A549 (cell line): ENCODE measurements at regions not wholly inside any gene's neighbourhood (a gene's known extent, or its start where the extent isn't known, plus 50 kb on each side); places are given as distances from the start of the nearest gene placed in this dataset.

Source experiments
- ATAC-seq, 2 experiments: fragments of 200-7000 bp in 1 of 2; fragments of >200 bp in 1 of 2; cut with Nextera tagmentation in 1 of 2; cut with Tn5 transposase in 1 of 2; 3 replicates each; pipeline versions ENCODE4 v1.8.0 to v1.9.1; 2018 to 2020; ENCODE audit warnings: mild to moderate bottlenecking in 1 of 2, moderate library complexity in 1 of 2
- CTCF ChIA-PET: fragments of 300-600 bp; sonication (Branson Sonifier 250); formaldehyde crosslinking; extraction: SDS; loops from one replicate; lab custom pipeline; 2021; ENCODE audit warnings: antibody characterized with exemption, inconsistent platforms; lab: Yijun Ruan, JAX
- POLR2A ChIA-PET: fragments of 350-600 bp; formaldehyde crosslinking; extraction: SDS; loops from one replicate; lab custom pipeline; 2021; ENCODE audit warnings: antibody characterized with exemption, inconsistent platforms; lab: Yijun Ruan, JAX
- DNase-seq, 2 experiments: peaks; one replicate each; pipeline versions ENCODE4 v3.0.0 to v3.0.0-alpha.2; 2011 to 2016; ENCODE audit warnings: low read depth in 1 of 2, low spot score in 1 of 2
- FAIRE-seq: peaks from 2 replicates; lab custom pipeline; 2011; peaks lifted over from hg19 to GRCh38; lab: Jason Lieb, UNC
- H3K27ac ChIP-seq, 2 experiments: fragments of >200 bp; sonication (Bioruptor Twin); formaldehyde crosslinking; 3 replicates each; pipeline ENCODE4 v1.5.1; 2016 to 2017
- H3K4me1 ChIP-seq: fragments of >200 bp; sonication (Bioruptor Twin); formaldehyde crosslinking; 3 replicates; pipeline ENCODE4 v1.6.1; 2016
- H3K4me2 ChIP-seq: fragments of >200 bp; sonication (Bioruptor Twin); formaldehyde crosslinking; 3 replicates; pipeline ENCODE4 v1.6.1; 2016
- H3K4me3 ChIP-seq: fragments of >200 bp; sonication (Bioruptor Twin); formaldehyde crosslinking; 3 replicates; pipeline ENCODE4 v1.5.1; 2016
- H3K9me3 ChIP-seq: fragments of >200 bp; sonication (Bioruptor Twin); formaldehyde crosslinking; 3 replicates; pipeline ENCODE4 v1.6.1; 2016
- ATOH8 ChIP-seq: fragments of 250-450 bp; sonication (Bioruptor Pico); IDR thresholded peaks from 2 replicates; pipeline ENCODE4 v1.5.0; 2020; ENCODE audit warnings: low read depth, mild to moderate bottlenecking, moderate library complexity
- CBX2 ChIP-seq: fragments of 200-600 bp; sonication (generic); IDR thresholded peaks from 2 replicates; pipeline ENCODE4 v1.6.1; 2016; ENCODE audit warnings: low read depth, mild to moderate bottlenecking, borderline replicate concordance
- CHD2 ChIP-seq: fragments of 150-350 bp; IDR thresholded peaks from 2 replicates; pipeline ENCODE4 v1.6.1; 2014; ENCODE audit warnings: low read length; ENCODE audit not compliant: partially characterized antibody
- CTCF ChIP-seq: fragments of >200 bp; sonication (Bioruptor Twin); formaldehyde crosslinking; IDR thresholded peaks from 3 replicates; pipeline ENCODE4 v1.5.1; 2016
- E2F6 ChIP-seq: IDR thresholded peaks from 2 replicates; pipeline ENCODE4 v1.6.1; 2012; ENCODE audit warnings: low read depth, borderline replicate concordance
- ESRRA ChIP-seq: fragments of 150-350 bp; IDR thresholded peaks from 2 replicates; pipeline ENCODE4 v1.6.1; 2014; ENCODE audit warnings: mild to moderate bottlenecking, low read length, borderline replicate concordance
- GATA3 ChIP-seq: IDR thresholded peaks from 2 replicates; pipeline ENCODE4 v1.6.1; 2012; ENCODE audit warnings: borderline replicate concordance
- HDAC2 ChIP-seq: fragments of 200-600 bp; sonication (generic); IDR thresholded peaks from 2 replicates; pipeline ENCODE4 v1.6.1; 2016
- HEYL ChIP-seq: fragments of 250-450 bp; sonication (Bioruptor Pico); IDR thresholded peaks from 2 replicates; pipeline ENCODE4 v1.8.0; 2021; ENCODE audit warnings: mild to moderate bottlenecking, moderate library complexity
- HMGXB4 ChIP-seq: fragments of 250-450 bp; sonication (Bioruptor Pico); IDR thresholded peaks from 2 replicates; pipeline ENCODE4 v1.5.0; 2021; ENCODE audit warnings: mild to moderate bottlenecking, moderate library complexity, borderline replicate concordance
- HOXB13 ChIP-seq: fragments of 250-450 bp; sonication (Bioruptor Pico); IDR thresholded peaks from 2 replicates; pipeline ENCODE4 v1.5.0; 2020; ENCODE audit warnings: low read depth, mild to moderate bottlenecking, moderate library complexity
- KDM1A ChIP-seq: fragments of 200-600 bp; sonication (generic); IDR thresholded peaks from 2 replicates; pipeline ENCODE4 v1.6.1; 2016; ENCODE audit warnings: low read depth, mild to moderate bottlenecking
- MAX ChIP-seq: IDR thresholded peaks from 2 replicates; pipeline ENCODE4 v1.6.1; 2012
- MAZ ChIP-seq: fragments of 150-350 bp; IDR thresholded peaks from 2 replicates; pipeline ENCODE4 v1.6.1; 2014; ENCODE audit warnings: antibody characterized with exemption, low read depth, low read length, borderline replicate concordance
- MYC ChIP-seq: IDR thresholded peaks from 2 replicates; pipeline ENCODE4 v1.6.1; 2012; ENCODE audit warnings: mild to moderate bottlenecking, inconsistent platforms, low read length, improper control_type of control experiment, borderline replicate concordance
- NPAS2 ChIP-seq: fragments of 250-450 bp; sonication (Bioruptor Pico); IDR thresholded peaks from 2 replicates; pipeline ENCODE4 v1.8.0; 2022; ENCODE audit warnings: mild to moderate bottlenecking, moderate library complexity, borderline replicate concordance
- NR3C1 ChIP-seq: fragments of >200 bp; sonication (Bioruptor Twin); formaldehyde crosslinking; IDR thresholded peaks from 3 replicates; pipeline ENCODE4 v1.6.1; 2017
- PHF8 ChIP-seq: fragments of 200-600 bp; sonication (generic); IDR thresholded peaks from 2 replicates; pipeline ENCODE4 v1.6.1; 2016; ENCODE audit warnings: low read depth, mild to moderate bottlenecking, antibody characterized with exemption, moderate library complexity, borderline replicate concordance
- POLR2A ChIP-seq: IDR thresholded peaks from 2 replicates; pipeline ENCODE4 v1.6.1; 2012; ENCODE audit warnings: mild to moderate bottlenecking, low read length
- POLR2AphosphoS2 ChIP-seq: conservative IDR thresholded peaks from 2 replicates; pipeline ENCODE4 v1.6.1; 2012; ENCODE audit warnings: low read length, improper control_type of control experiment, inconsistent platforms
- RNF2 ChIP-seq: fragments of 200-600 bp; sonication (generic); IDR thresholded peaks from 2 replicates; pipeline ENCODE4 v1.6.1; 2016; ENCODE audit warnings: low read depth, mild to moderate bottlenecking, antibody characterized with exemption, moderate library complexity, borderline replicate concordance
- SREBF2 ChIP-seq: fragments of 450-650 bp; IDR thresholded peaks from 2 replicates; pipeline ENCODE4 v1.6.1; 2014; ENCODE audit warnings: mild to moderate bottlenecking, moderate library complexity
- ZC3H11A ChIP-seq: fragments of 450-650 bp; IDR thresholded peaks from 2 replicates; pipeline ENCODE4 v1.6.1; 2014; ENCODE audit warnings: antibody characterized with exemption, mild to moderate bottlenecking
- ZNF302 ChIP-seq: fragments of 250-450 bp; sonication (Bioruptor Pico); IDR thresholded peaks from 2 replicates; pipeline ENCODE4 v1.9.0; 2021; ENCODE audit warnings: inconsistent platforms, mild to moderate bottlenecking, moderate library complexity
- ZSCAN20 ChIP-seq: fragments of 250-450 bp; sonication (Bioruptor Pico); IDR thresholded peaks from 2 replicates; pipeline ENCODE4 v1.8.0; 2022; ENCODE audit warnings: mild to moderate bottlenecking, moderate library complexity
- WGBS: methylation state at CpG from one replicate; pipeline ENCODE4 v1.1.6; 2017; ENCODE audit errors: missing lambda C conversion rate; 5-methylcytosine and 5-hydroxymethylcytosine counted together

GRCh38 chr13:26980099-26981031 is 191.2 kb downstream of the USP12 start:
- no peak overlapping the region for H3K4me3 ChIP-seq
- no peaks in the 10 kb centered on the region for H3K9me3 ChIP-seq
- TF ChIP-seq POLR2AphosphoS2 (no peak), GATA3 (no peak), E2F6 (no peak), CHD2 (no peak), HOXB13 (CRISPR knock-in tag) (no peak)
- H3K4me1 ChIP-seq, result peaks cover 27% of the 10 kb centered on the region
- no peak for FAIRE-seq
- ChIA-PET POLR2A (no interaction called here), CTCF (interaction anchor here (0.9 to 12.8 kb wide), 4 partner anchors 9 to 380 kb away, joined by 3 to 220 read pairs (median 4); partner anchors contain the start of gene RPL21)
- no peak for DNase-seq
- ATAC-seq, result no peak
- 90% methylated on average over 18 of the region's 18 CpGs for WGBS
- no peak overlapping the region for H3K4me2 ChIP-seq
- peak overlapping the region in 1 of 2 experiments; percentile 48; a peak in 2 of 6 replicates for H3K27ac ChIP-seq

GRCh38 chr13:26979334-26979733 is 192.3 kb downstream of the USP12 start:
- no peaks in the 10 kb centered on the region for H3K9me3 ChIP-seq
- TF ChIP-seq ZNF302 (CRISPR knock-in tag), result no peak
- no peak for TF ChIP-seq POLR2A
- TF ChIP-seq ZSCAN20 (CRISPR knock-in tag), result no peak
- TF ChIP-seq NPAS2 (CRISPR knock-in tag), result no peak
- TF ChIP-seq MAX, result no peak
- no peak for TF ChIP-seq ATOH8 (CRISPR knock-in tag)
- no peak for TF ChIP-seq CBX2
- no peak for TF ChIP-seq HEYL (CRISPR knock-in tag)
- no peak for TF ChIP-seq MAZ
- TF ChIP-seq HDAC2, result no peak
- H3K4me1 ChIP-seq, result peaks cover 19% of the 10 kb centered on the region
- DNase-seq (no peak), ATAC-seq (no peak), FAIRE-seq (no peak)
- WGBS, result 94% methylated on average over 2 of the region's 8 CpGs
- ChIA-PET CTCF (interaction anchor here (0.6 to 12.8 kb wide), 3 partner anchors 18 to 381 kb away, joined by 3 to 220 read pairs (median 4); no protein-coding TSS in a partner anchor), POLR2A (no interaction called here)
- H3K4me3 ChIP-seq, result no peak overlapping the region
- peak overlapping the region in 1 of 2 experiments; percentile 48; a peak in 2 of 6 replicates for H3K27ac ChIP-seq
- H3K4me2 ChIP-seq, result no peak overlapping the region

- no peak for ATAC-seq
- POLR2A ChIA-PET, result no interaction called here
- H3K27ac ChIP-seq, result 0 out of 6 replicates have a peak overlapping the region, but pooled peaks of 1 of the 2 experiments have one; percentile 18
- H3K9me3 ChIP-seq, result no peaks in the 10 kb centered on the region
- FAIRE-seq, result no peak
- 70% methylated on average over 12 of the region's 12 CpGs for WGBS
- H3K4me1 ChIP-seq, result peaks cover 9% of the 10 kb centered on the region
- no peak overlapping the region for H3K4me2 ChIP-seq
- no peak overlapping the region for H3K4me3 ChIP-seq
- CTCF ChIA-PET, result interaction anchor here (0.7 to 12.8 kb wide), 2 partner anchors 239 to 382 kb away, joined by 3 to 220 read pairs; no protein-coding TSS in a partner anchor
- DNase-seq, result no peak
- TF ChIP-seq KDM1A (no peak), E2F6 (no peak), HMGXB4 (CRISPR knock-in tag) (no peak), RNF2 (no peak), ESRRA (no peak), GATA3 (no peak), NR3C1 (no peak), SREBF2 (no peak), ZC3H11A (no peak), CTCF (no peak), PHF8 (no peak), CHD2 (no peak), MYC (no peak)
These were observed 193.3 kb downstream of the USP12 start for GRCh38 chr13:26978081-26978860.
